Endothelial cell of umbilical vein (primary cell): ENCODE measurements at regions not wholly inside any gene's neighbourhood (a gene's known extent, or its start where the extent isn't known, plus 50 kb on each side); places are given as distances from the start of the nearest gene placed in this dataset.
"Not testable (repeated sequence)": the region's sequence is repeated elsewhere in the genome, so short reads cannot be mapped to it uniquely, and the experiment has no call there.

Source experiments
- BruUV-seq: library from RNA; stranded (reverse); fragments of 400-500 nt; replicated peaks from 2 replicates; lab custom pipeline; 2021; lab: Mats Ljungman, UMichigan
- CTCF ChIA-PET: fragments of 300-600, 350-600 bp; sonication (Branson Sonifier 250); formaldehyde crosslinking; loops from one replicate; lab custom pipeline; 2021; ENCODE audit warnings: antibody characterized with exemption, inconsistent platforms; lab: Charles Lee
- POLR2A ChIA-PET: fragments of 300-600, 350-600 bp; sonication (Branson Sonifier 250); formaldehyde crosslinking; loops from one replicate; lab custom pipeline; 2021; ENCODE audit warnings: antibody characterized with exemption, inconsistent platforms; lab: Charles Lee
- DNase-seq: peaks from one replicate; pipeline ENCODE4 v3.0.0-alpha.2; 2011; ENCODE audit warnings: low read depth, low spot score
- FAIRE-seq: peaks from 2 replicates; lab custom pipeline; 2011; peaks lifted over from hg19 to GRCh38; lab: Jason Lieb, UNC
- H2AFZ ChIP-seq: 2 replicates; pipeline ENCODE4 v1.6.0; 2012; ENCODE audit warnings: low read depth, low read length, control low read depth, inconsistent platforms
- H3K27ac ChIP-seq: 2 replicates; pipeline ENCODE4 v1.5.1; 2011; ENCODE audit warnings: low read depth, mild to moderate bottlenecking, control low read depth, low read length, moderate library complexity; ENCODE audit not compliant: insufficient read depth
- H3K27me3 ChIP-seq, 2 experiments: 2 replicates each; pipeline versions ENCODE4 v1.6.0 to v1.6.1; 2011; ENCODE audit warnings: low read length in 2 of 2, mixed read lengths in 1 of 2; ENCODE audit not compliant: control insufficient read depth in 2 of 2, insufficient read depth in 2 of 2
- H3K36me3 ChIP-seq, 2 experiments: 2 replicates in 1 of 2; 3 replicates in 1 of 2; pipeline ENCODE4 v1.5.1; 2011; ENCODE audit warnings: low read length in 2 of 2, mild to moderate bottlenecking in 1 of 2, moderate library complexity in 1 of 2; ENCODE audit not compliant: control insufficient read depth in 2 of 2, insufficient read depth in 2 of 2; ENCODE audit errors: extremely low read depth in 1 of 2
- H3K4me1 ChIP-seq: 3 replicates; pipeline ENCODE4 v1.5.1; 2011; ENCODE audit warnings: mild to moderate bottlenecking, low read length; ENCODE audit not compliant: control insufficient read depth, insufficient read depth; ENCODE audit errors: extremely low read depth
- H3K4me2 ChIP-seq: 2 replicates; pipeline ENCODE4 v1.6.1; 2011; ENCODE audit warnings: low read length, control low read depth, mixed read lengths; ENCODE audit not compliant: insufficient read depth
- H3K4me3 ChIP-seq, 3 experiments: fragments of 200-600 bp in 1 of 3; sonication (generic), shearing (Covaris generic) in 1 of 3; replicated peaks in 1 of 3; 2 replicates each; pipeline ENCODE4 v1.5.1; 2011 to 2016; ENCODE audit warnings: control low read depth in 3 of 3, low read length in 3 of 3, mild to moderate bottlenecking in 2 of 3, inconsistent platforms in 1 of 3, low read depth in 1 of 3, moderate library complexity in 1 of 3; ENCODE audit not compliant: insufficient read depth in 1 of 3
- H3K79me2 ChIP-seq: 2 replicates; pipeline ENCODE4 v1.6.0; 2012; ENCODE audit warnings: low read length, inconsistent platforms; ENCODE audit not compliant: control insufficient read depth, insufficient read depth
- H3K9ac ChIP-seq: replicated peaks from 2 replicates; pipeline ENCODE3; 2011; ENCODE audit warnings: low read length, control low read depth; ENCODE audit not compliant: insufficient read depth; ENCODE audit errors: extremely low read depth
- H3K9me1 ChIP-seq: replicated peaks from 3 replicates; pipeline ENCODE4 v1.6.0; 2011; ENCODE audit warnings: mild to moderate bottlenecking, low read length; ENCODE audit not compliant: control insufficient read depth, insufficient read depth; ENCODE audit errors: extremely low read depth
- H3K9me3 ChIP-seq: replicated peaks from 2 replicates; pipeline ENCODE4 v1.5.1; 2012; ENCODE audit warnings: low read length, inconsistent platforms; ENCODE audit not compliant: control insufficient read depth, insufficient read depth
- H4K20me1 ChIP-seq: replicated peaks from 2 replicates; pipeline ENCODE3; 2011; ENCODE audit warnings: mild to moderate bottlenecking, low read length; ENCODE audit not compliant: control insufficient read depth, insufficient read depth; ENCODE audit errors: extremely low read depth
- EZH2 ChIP-seq: IDR thresholded peaks from 2 replicates; pipeline ENCODE4 v1.6.1; 2012; ENCODE audit warnings: borderline replicate concordance, low read depth, mild to moderate bottlenecking, moderate library complexity, low read length, inconsistent platforms; ENCODE audit not compliant: severe bottlenecking
- FOS ChIP-seq: IDR thresholded peaks from 2 replicates; pipeline ENCODE4 v1.6.1; 2011; ENCODE audit warnings: mild to moderate bottlenecking, low read length, moderate library complexity, borderline replicate concordance; ENCODE audit not compliant: insufficient read depth
- GATA2 ChIP-seq: IDR thresholded peaks from 2 replicates; pipeline ENCODE4 v1.7.0; 2011; ENCODE audit warnings: low read depth, mild to moderate bottlenecking, moderate library complexity, mixed read lengths, low read length; ENCODE audit not compliant: insufficient read length, insufficient read depth
- JUN ChIP-seq: IDR thresholded peaks from 2 replicates; pipeline ENCODE4 v1.6.1; 2011; ENCODE audit warnings: borderline replicate concordance, low read depth; ENCODE audit not compliant: insufficient read length, insufficient read depth
- MAX ChIP-seq: IDR thresholded peaks from 2 replicates; pipeline ENCODE4 v1.6.1; 2011; ENCODE audit not compliant: insufficient read depth, insufficient read length
- MYC ChIP-seq: IDR thresholded peaks from one replicate; pipeline ENCODE4 v1.6.1; 2011; ENCODE audit warnings: mild to moderate bottlenecking, low read depth, low read length
- POLR2A ChIP-seq: IDR thresholded peaks from 2 replicates; pipeline ENCODE4 v1.6.1; 2012; ENCODE audit warnings: low read depth, mild to moderate bottlenecking, control low read depth, low read length
- POLR2AphosphoS5 ChIP-seq: IDR thresholded peaks from 2 replicates; pipeline ENCODE4 v1.6.1; 2012; ENCODE audit warnings: low read depth, mild to moderate bottlenecking, control low read depth, low read length, moderate library complexity; ENCODE audit not compliant: insufficient read depth
- dilution Hi-C: fragments of 300-500 bp; cut with MboI; formaldehyde crosslinking; loops from one replicate; pipeline ENCODE4 v1.15.0; 2019; ENCODE audit warnings: low sequenced_read_pairs; ENCODE audit not compliant: extremely low pct_ligation_motif_present
- intact Hi-C: fragments of 100-400 bp; cut with micrococcal nuclease; formaldehyde crosslinking; loops from one replicate; pipeline ENCODE4 v1.10.0; 2022
- TF ChIP-seq, protein P1 (sequence below), 2 donors: IDR thresholded peaks; 1 replicate in 1 of 2; 2 replicates in 1 of 2; pipeline ENCODE4 v1.5.1; 2011; ENCODE audit warnings: low read length in 2 of 2, mild to moderate bottlenecking in 2 of 2, moderate library complexity in 2 of 2, control low read depth in 1 of 2, inconsistent platforms in 1 of 2, low read depth in 1 of 2; ENCODE audit not compliant: insufficient read depth in 1 of 2; ENCODE audit errors: extremely low read depth in 1 of 2

GRCh38 chr2:210946395-210946794 is 390.0 kb downstream of the CPS1 start:
- Histone ChIP-seq H4K20me1 (no peaks in the 10 kb centered on the region), H3K9me3 (no peaks in the 10 kb centered on the region), H3K79me2 (no peaks in the 10 kb centered on the region), H3K9me1 (no peaks in the 10 kb centered on the region), H3K9ac (no peak overlapping the region), H3K36me3 (no peaks in the 10 kb centered on the region), H3K27me3 (no peaks in the 10 kb centered on the region), H3K4me3 (no peak overlapping the region), H3K4me2 (no peak overlapping the region), H2AFZ (no peak overlapping the region), H3K4me1 (no peaks in the 10 kb centered on the region), H3K27ac (no peak overlapping the region)
- ChIA-PET CTCF (interaction anchor here (1.4 kb wide), 1 partner anchor 89 kb away, joined by 4 read pairs; no protein-coding TSS in a partner anchor), POLR2A (no interaction called here)
- dilution Hi-C loops = no loop called here
- TF ChIP-seq GATA2 (no peak), FOS (no peak), JUN (no peak), MYC (no peak), POLR2AphosphoS5 (no peak), POLR2A (no peak), MAX (no peak), EZH2 (no peak)
- TF ChIP-seq, protein P1, sequence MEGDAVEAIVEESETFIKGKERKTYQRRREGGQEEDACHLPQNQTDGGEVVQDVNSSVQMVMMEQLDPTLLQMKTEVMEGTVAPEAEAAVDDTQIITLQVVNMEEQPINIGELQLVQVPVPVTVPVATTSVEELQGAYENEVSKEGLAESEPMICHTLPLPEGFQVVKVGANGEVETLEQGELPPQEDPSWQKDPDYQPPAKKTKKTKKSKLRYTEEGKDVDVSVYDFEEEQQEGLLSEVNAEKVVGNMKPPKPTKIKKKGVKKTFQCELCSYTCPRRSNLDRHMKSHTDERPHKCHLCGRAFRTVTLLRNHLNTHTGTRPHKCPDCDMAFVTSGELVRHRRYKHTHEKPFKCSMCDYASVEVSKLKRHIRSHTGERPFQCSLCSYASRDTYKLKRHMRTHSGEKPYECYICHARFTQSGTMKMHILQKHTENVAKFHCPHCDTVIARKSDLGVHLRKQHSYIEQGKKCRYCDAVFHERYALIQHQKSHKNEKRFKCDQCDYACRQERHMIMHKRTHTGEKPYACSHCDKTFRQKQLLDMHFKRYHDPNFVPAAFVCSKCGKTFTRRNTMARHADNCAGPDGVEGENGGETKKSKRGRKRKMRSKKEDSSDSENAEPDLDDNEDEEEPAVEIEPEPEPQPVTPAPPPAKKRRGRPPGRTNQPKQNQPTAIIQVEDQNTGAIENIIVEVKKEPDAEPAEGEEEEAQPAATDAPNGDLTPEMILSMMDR (IDR thresholded peaks at IDR 0.05; ENCODE audit: extremely low read depth in 1 of 2, insufficient read depth in 1 of 2, low read depth in 1 of 2, low read length in 2 of 2) = no peak
- no TSS peak for BruUV-seq
- no peak for DNase-seq
- intact Hi-C loops = no loop called here
- FAIRE-seq = no peak

DNA sequence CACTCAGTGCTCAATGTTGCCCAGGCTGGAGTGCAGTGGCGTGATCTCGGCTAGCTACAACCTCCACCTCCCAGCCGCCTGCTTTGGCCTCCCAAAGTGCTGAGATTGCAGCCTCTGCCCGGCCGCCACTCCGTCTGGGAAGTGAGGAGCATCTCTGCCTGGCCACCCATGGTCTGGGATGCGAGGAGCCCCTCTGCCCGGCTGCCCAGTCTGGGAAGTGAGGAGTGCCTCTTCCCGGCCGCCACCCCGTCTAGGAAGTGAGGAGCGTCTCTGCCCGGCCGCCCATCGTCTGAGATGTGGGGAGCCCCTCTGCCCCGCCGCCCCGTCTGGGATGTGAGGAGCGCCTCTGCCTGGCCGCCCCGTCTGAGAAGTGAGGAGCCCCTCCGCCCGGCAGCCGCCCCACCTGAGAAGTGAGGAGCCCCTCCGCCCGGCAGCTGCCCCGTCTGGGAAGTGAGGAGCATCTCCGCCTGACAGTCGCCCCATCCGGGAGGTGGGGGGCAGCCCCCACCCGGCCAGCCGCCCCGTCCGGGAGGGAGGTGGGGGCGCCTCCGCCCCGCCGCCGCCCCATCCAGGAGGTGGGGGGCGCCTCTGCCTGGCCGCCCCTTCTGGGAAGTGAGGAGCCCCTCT is 394.1 kb downstream of the CPS1 start:
- H4K20me1 ChIP-seq, H3K27ac ChIP-seq, H3K9ac ChIP-seq, H3K79me2 ChIP-seq, dilution Hi-C loops, POLR2A ChIA-PET, H2AFZ ChIP-seq, H3K9me1 ChIP-seq, H3K4me3 ChIP-seq, FAIRE-seq, H3K4me1 ChIP-seq, DNase-seq, H3K9me3 ChIP-seq, BruUV-seq, H3K27me3 ChIP-seq, H3K36me3 ChIP-seq, CTCF ChIA-PET, H3K4me2 ChIP-seq, intact Hi-C loops: not testable (repeated sequence)
